ENCODE measurements at regions not wholly inside any gene's neighbourhood (a gene's known extent, or its start where the extent isn't known, plus 50 kb on each side); places are given as distances from the start of the nearest gene placed in this dataset.

DNA sequence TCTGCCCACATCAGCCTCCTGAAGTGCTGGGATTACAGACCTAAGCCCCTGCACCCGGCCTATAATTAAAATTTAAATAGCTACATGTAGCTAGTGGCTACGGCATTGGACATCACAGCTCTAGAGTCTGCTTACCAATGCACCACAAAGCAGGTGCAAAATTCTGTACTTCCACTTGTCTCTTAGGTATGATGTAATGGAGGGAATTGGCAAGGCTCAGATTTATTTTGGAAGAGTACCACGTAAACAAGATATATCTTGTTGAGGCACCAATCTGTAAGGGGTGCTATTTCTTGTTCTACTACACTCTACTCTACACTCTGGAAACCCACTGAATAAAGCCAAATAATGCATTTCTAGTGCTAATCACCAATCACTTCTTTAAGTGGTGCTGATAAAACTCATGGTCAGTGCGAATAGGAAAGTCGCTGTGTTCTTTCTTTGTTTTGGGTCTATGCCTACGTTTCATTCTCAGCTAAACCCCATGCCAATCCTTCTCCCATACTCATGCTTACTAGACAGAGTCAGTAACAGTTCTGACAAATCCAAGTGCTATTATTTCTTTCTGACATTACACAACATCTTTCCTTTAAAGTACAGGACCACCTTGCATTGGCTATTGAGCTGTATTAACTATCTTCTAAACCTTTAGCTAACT is 92.3 kb downstream of the GC start:
- Histone ChIP-seq H3K9ac (ENCODE audit: low read length) (no peak overlapping the region), H4K20me1 (ENCODE audit: insufficient read depth) (no peaks in the 10 kb centered on the region), H3K27me3 (ENCODE audit: insufficient read depth, low read length) (no peaks in the 10 kb centered on the region; the same call in 1 of the 2 replicates), H3K4me1 (ENCODE audit: control insufficient read depth in 1 of 2, insufficient read depth in 2 of 2, low read length in 2 of 2) (no peaks in the 10 kb centered on the region), H3K79me2 (ENCODE audit: insufficient read depth, low read length) (no peaks in the 10 kb centered on the region), H3K9me3 (ENCODE audit: control insufficient read depth in 1 of 2, insufficient read depth in 1 of 2, low read depth in 1 of 2, low read length in 2 of 2) (no peaks in the 10 kb centered on the region), H3K36me3 (ENCODE audit: control insufficient read depth in 1 of 2, insufficient read depth in 2 of 2, low read length in 2 of 2) (no peaks in the 10 kb centered on the region), H3K4me3 (replicated peaks in 1 of 2; ENCODE audit: low read depth in 1 of 2, low read length in 2 of 2) (no peak overlapping the region), H3K9me2 (ENCODE audit: insufficient read depth) (no peaks in the 10 kb centered on the region), H3K27ac (ENCODE audit: low read depth, low read length) (no peak overlapping the region), H3K4me2 (ENCODE audit: low read length) (no peak overlapping the region), H2AFZ (ENCODE audit: low read depth, low read length, poor library complexity, severe bottlenecking) (no peak overlapping the region)
- intact Hi-C loops (cut with micrococcal nuclease): no loop called here
- no TSS peak for BruUV-seq (replicated peaks)
- TF ChIP-seq EZH2 (IDR thresholded peaks at IDR 0.05): no peak
- TF ChIP-seq REST (IDR thresholded peaks at IDR 0.05; ENCODE audit: low read depth): no peak
- no peak for TF ChIP-seq SP1 (IDR thresholded peaks at IDR 0.05; ENCODE audit: low read depth)
- no peak for TF ChIP-seq CEBPB (IDR thresholded peaks at IDR 0.05; ENCODE audit: low read depth)
- TF ChIP-seq CTCF (IDR thresholded peaks at IDR 0.05 in 2 of 3, conservative IDR thresholded peaks at IDR 0.05 in 1 of 3; ENCODE audit: borderline replicate concordance in 1 of 3, insufficient read depth in 1 of 3, low read depth in 2 of 3, low read length in 2 of 3): no peak
- no peak for TF ChIP-seq ZNF274 (IDR thresholded peaks at IDR 0.05; ENCODE audit: low read depth, low read length)
- no peak for TF ChIP-seq TCF7L2 (IDR thresholded peaks at IDR 0.05; ENCODE audit: borderline replicate concordance, extremely low read depth, insufficient read depth, insufficient read length)
- CTCF ChIA-PET: no interaction called here
- no peak for DNase-seq (ENCODE audit: low read depth, low spot score)
- no peak for ATAC-seq
- RAD21 ChIA-PET (ENCODE audit: low non-redundant PET in 1 of 2, low total read pairs in 2 of 2, uncharacterized antibody in 2 of 2, unreplicated experiment in 2 of 2): no interaction called here
- POLR2A ChIA-PET: no interaction called here
